NOMO-1 treated with dmso at 0.1 percent for 144 hours (cell line): ENCODE measurements at regions not wholly inside any gene's neighbourhood (a gene's known extent, or its start where the extent isn't known, plus 50 kb on each side); places are given as distances from the start of the nearest gene placed in this dataset.

Experiments used
- DNase-seq: peaks from one replicate; lab custom pipeline; 2025; ENCODE audit not compliant: unreplicated experiment; lab: John Stamatoyannopoulos, UW

DNA sequence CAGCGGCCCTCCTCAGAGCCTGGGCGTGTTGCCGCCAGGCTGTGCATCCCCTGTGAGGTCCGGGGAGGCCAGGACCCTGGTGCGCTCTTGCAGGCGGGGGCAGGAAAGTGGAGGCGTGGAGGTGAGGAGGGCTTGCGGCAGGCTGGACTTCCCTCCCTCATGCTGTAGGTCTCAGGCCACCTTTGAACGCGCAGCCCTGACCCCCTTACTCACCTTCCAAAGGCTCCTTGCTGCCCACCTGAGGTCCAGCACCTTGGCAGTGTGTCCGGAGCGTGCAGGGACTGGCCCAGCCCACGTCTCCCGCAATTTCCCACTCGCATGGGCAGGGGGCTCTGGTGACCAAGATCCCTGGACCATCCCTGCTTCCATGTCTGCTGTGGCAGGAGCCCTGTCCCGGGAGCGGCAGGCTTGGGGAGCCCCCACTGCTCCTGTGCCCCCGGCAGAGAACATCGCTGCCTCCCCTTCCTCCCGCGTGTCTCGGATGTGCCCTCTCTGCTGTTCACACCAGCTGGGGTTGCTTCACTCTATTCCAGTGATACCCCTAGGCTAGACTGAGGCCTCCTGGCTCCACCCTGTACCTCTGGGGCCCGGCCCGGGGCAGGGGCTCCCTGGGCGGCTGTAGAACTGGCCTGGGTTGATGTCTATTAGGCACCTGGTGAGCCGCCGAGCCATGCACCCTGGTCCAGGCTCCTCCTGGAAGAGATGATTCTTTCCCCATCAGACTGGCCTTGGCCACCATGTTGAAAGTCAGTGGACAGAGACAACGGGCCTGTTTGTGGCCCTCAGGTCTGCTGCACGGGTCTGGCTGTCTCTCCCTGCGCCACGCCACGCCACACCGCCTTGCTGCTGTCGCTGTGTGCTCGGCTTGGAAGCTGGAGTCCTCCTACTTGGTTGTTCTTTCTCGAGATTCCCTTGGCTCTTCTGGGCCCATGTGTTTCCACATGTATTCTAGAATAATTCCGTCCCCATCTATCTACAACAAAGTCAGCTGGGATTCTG is 95.4 kb upstream of the ADRA2C start:
- DNase-seq = no peak

- DNase-seq = no peak
Observed at GRCh38 chr4:3669553-3669949, 96.6 kb upstream of the ADRA2C start.

DNA sequence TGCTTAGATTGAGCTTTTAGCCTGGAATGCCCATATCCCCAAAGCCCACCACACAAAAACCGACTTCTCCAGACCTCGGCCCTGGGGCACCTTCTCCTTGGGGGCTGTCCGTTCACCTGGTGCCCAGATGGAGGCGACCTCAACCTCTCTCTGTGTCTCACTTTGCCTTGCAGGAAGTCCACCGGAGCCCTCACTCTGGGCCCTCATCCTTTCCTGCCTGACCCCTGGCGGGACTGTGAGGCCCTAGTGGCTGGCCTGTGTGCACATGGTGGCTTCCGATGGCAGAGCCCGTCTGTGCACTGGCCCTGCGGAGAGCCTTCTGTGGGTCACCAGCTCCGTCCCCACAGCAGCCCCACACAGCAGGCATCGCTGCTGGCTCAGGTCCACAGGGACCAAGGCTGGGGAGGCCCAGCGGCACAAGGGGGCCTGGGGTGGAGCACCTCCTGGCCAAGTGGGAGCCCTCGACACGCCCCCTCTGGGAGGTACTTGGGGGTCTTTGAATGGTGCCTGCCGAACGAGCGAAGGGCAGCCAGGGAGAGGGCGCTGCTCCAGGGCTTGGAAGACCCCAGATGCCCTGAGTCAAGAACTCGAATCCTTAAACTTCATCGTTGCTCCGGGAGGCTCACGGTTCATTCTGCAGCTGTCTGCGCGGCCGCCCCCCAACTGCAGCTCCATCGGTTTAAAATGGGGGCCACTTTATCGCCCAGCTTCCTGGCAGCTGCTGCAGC is 97.2 kb upstream of the ADRA2C start:
- no peak for DNase-seq

DNA sequence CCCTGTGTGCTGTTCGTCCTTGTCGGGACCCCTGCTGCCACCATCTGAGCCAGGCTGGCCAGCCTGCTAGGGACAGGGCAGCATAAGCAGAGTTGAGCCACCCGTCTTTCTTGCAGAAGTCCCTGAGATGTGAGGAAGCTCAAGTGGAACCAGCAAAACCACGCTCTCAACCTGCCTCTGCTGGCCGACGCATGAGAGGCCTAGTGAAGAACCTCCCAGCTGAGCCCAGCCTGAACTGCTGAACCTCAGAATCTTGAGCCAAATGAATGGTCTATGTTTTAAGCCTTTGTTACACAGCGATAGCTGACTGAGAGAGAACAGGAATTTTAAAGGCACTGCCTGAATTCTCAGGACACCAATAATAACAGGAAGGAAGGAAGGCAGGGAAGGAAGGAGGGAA is 98.9 kb upstream of the ADRA2C start:
- no peak for DNase-seq

GRCh38 chr4:3666263-3666662 is 99.9 kb upstream of the ADRA2C start:
- DNase-seq = no peak

- no peak for DNase-seq
Observed at GRCh38 chr4:3665360-3665891, 100.8 kb upstream of the ADRA2C start.

DNA sequence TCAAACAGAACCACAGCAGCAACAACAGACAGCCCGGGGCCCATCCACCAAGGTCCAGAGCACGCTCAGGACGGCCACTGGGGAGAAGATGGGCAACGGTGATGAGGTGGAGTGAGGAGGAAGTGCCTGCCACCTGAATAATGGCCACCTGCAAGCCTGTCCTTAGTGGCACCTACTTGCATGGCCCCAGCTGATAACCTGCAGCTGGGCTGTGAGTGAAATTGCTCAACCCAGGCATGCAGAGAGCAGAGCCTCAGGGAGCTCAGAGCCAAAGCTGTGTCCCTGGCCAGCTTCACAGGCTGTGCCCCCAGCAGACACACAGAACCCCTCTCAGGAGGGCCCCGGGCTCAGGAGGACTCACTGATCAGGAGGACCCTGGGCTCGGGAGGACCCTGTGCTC is 102.4 kb upstream of the ADRA2C start:
- DNase-seq = no peak

GRCh38 chr4:3662516-3662915 is 103.7 kb upstream of the ADRA2C start:
- no peak for DNase-seq

- DNase-seq = no peak
Observed at GRCh38 chr4:3661989-3662388, 104.2 kb upstream of the ADRA2C start.

DNA sequence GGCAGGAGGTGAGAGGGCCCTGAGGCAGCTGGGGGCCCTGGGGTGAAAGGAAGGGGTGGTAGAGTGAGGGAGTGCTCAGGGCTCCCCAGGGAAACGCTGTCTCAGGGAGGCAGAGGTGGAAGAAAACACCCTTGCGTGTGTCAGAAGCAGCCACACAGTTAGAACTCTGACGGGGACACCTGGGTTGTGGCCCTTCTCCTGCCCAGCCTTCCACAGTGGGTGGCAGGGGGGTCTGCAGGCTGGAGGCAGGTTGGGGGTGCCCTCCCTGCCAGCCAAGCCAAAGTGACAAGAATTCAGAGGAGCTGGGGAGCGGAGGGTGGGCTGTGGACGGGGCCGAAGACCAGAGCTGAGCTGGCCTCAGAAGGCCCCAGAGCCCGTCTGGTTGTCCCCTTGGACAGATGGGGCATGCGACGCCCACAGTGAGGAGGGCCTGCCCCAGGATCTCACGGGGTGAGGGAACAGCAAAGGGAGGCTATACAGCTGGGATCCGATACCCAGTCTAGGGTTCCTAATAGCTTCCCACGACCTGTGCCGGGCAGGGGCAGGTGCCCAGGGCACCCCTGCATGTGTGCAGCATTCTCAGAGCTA is 105.2 kb upstream of the ADRA2C start:
- no peak for DNase-seq

DNA sequence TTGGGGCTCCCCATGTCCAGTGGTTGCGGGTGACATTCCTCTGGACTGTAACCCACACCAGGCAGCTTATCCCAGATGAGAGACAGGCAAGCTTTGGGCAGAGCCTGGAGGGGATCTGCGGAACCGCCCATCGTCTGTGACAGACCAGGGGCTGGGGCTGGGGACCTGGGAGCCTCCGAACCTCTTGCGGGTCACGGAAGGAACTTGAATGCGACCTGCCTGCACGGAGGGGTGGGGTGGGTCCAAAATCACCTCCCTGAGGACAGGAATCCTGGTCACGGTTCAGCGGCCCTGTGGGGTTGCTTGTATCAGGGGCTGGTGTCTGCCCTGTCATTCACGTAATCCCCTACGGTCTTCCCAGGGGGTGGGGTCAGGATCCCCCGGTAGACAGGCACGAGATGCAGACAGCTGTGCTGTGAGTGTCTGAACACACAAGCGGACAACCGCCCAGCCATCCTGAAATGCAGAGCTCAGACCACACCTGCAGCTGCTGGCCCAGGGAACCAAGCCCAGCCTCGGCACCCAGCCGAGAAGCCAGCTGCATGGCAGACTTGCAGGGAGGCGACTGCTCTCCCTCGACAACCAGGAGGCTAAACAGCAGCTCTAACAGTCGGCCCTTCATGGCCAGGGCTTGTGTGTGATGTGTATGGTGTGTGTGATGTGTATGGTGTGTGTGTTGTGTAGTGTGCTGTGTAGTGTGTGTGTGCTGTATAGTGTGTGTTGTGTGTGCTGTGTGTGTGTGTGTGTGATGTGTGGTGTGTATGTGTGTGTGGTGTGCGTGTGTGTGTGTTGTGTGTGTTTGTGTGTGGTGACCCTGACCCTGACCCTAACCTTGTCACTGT is 105.9 kb upstream of the ADRA2C start:
- no peak for DNase-seq

DNA sequence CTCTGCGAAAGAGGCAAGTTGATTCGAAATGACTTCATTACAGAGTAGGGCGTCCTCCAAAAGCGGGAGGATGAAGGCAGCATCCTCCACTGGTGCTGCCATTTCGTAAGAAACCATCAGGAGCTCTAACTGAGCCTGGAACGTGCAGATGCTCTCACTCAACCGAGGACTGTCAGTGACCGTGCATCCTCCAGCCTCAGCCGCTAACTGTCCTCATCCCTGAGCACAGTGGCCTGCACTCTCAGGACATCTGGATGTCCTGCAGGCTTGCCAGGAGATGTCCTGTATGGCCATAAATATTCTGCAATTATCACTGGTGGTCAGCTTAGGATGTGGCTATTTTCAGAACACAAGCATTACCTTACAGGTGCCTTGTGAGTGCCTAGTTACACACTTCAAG is 107.1 kb upstream of the ADRA2C start:
- no peak for DNase-seq

GRCh38 chr4:3658530-3658913 is 107.7 kb upstream of the ADRA2C start:
- DNase-seq = no peak

DNA sequence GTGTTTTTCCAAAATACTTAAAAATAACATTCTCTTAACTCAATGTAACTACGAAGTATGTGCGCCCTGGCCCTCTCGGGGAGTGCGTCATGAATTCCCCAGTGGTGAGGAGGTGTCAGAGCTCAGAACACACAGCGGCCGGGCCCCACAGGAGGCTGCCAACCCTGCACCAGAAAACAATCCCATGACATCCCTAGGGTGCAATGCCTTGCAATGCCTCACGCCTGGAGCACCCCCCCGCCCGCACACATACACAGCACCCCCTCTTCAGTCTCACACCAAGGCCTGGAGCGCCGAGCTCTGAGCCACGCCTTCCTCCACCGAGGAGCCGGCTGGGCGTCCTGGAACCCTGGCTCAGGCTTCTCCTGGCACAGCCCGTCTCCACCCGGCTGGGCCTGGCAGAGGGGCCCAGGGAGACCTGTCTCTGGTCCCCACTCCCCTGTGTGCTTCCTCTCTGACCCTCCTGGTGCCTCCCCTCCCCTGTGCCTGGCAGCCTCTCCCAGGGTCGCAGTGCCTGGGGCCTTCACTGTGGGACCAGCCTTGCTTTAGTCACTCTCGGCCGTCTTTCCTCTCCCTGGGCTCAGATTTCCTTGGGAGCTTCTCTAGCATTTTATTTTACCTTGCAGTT is 108.2 kb upstream of the ADRA2C start:
- no peak for DNase-seq

- no peak for DNase-seq
Observed at GRCh38 chr4:3656416-3657356, 109.5 kb upstream of the ADRA2C start.

- DNase-seq = no peak
Observed at GRCh38 chr4:3655963-3656362, 110.2 kb upstream of the ADRA2C start.

DNA sequence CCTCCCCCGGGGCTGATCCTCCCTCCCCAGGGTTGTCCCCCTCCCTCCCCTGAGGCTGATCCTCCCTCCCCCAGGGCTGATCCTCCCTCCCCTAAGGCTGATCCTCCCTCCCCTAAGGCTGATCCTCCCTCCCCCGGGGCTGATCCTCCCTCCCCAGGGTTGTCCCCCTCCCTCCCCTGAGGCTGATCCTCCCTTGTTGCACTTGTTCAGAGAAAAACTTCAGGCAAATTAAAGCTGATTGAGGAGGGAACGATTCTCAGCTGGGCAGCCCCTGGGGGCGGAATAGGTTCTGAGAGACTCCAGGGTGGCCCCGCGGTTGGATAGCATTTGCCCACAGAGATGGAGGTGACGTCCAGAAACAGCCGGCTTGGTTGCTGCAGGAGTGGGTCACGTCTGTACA is 110.7 kb upstream of the ADRA2C start:
- no peak for DNase-seq

DNA sequence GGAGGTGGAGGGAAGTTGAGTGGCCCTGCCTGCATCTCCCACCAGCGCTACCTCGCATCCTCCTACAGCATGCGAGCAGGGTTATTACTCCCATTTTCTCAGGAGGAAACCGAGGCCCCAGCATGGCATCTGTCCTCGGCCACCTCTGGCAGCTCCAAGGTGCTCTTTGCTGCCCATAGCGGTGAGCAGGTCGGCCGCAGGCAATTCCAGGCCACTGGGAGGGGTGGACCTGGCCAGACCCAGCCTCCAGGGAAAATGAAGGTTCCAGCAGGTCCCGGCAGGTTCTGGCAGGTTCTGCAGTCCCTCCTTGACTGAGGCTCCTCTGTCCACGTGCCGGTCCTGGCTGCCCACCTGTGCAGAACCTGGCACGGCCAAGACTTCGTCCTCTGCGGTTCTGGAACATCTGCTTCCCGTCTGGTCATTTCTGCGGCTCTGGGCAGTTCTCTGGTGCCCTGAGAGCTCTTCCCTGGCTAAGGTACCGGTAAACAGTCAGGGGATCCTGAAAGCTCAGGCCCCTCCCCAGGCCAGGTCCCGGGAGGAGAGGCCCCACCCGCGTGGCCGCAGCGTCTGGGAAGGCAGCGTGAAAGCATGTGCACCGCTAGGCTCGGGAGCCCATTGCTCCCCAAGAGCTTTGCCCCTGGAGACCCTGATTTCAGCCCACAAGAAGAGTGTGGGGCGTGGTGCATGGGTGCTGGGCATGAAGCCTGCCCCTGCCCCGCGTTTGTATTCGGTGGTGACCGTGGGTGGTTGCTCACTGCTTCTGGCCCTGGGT is 112.0 kb upstream of the ADRA2C start:
- no peak for DNase-seq
